Neural progenitor cell (in vitro differentiated cells): ENCODE measurements at regions not wholly inside any gene's neighbourhood (a gene's known extent, or its start where the extent isn't known, plus 50 kb on each side); places are given as distances from the start of the nearest gene placed in this dataset.
A peak's percentile ranks its signal among the peaks of the same experiment; 100 is the strongest.

Experiments used
- DNase-seq: peaks from one replicate; pipeline ENCODE4 v3.0.0-alpha.2; 2016; ENCODE audit warnings: low spot score
- H2AFZ ChIP-seq: fragments of 200-600 bp; sonication (generic); replicated peaks from 2 replicates; pipeline ENCODE4 v1.6.1; 2016; ENCODE audit warnings: antibody characterized with exemption
- H3F3A ChIP-seq: fragments of 200-600 bp; sonication (generic); 2 replicates; pipeline ENCODE4 v1.6.1; 2016; ENCODE audit warnings: antibody characterized with exemption, low read depth
- H3K27ac ChIP-seq: fragments of 200-600 bp; sonication (generic); 2 replicates; pipeline ENCODE4 v1.5.1; 2016; ENCODE audit warnings: mild to moderate bottlenecking
- H3K27me3 ChIP-seq: fragments of 200-600 bp; sonication (generic); 2 replicates; pipeline ENCODE4 v1.6.1; 2016; ENCODE audit warnings: mild to moderate bottlenecking, moderate library complexity
- H3K36me3 ChIP-seq: fragments of 200-600 bp; sonication (generic); 2 replicates; pipeline ENCODE4 v1.5.1; 2016
- H3K4me1 ChIP-seq: fragments of 200-600 bp; sonication (generic); 2 replicates; pipeline ENCODE4 v1.6.1; 2016; ENCODE audit warnings: mixed run types
- H3K4me2 ChIP-seq: fragments of 200-600 bp; sonication (generic); 2 replicates; pipeline ENCODE4 v1.6.1; 2016
- H3K4me3 ChIP-seq: fragments of 200-600 bp; sonication (generic); 2 replicates; pipeline ENCODE4 v1.5.1; 2016
- H3K79me2 ChIP-seq: fragments of 200-600 bp; sonication (generic); 2 replicates; pipeline ENCODE4 v1.6.1; 2016; ENCODE audit warnings: low read depth
- H3K9ac ChIP-seq: fragments of 200-600 bp; sonication (generic); 2 replicates; pipeline ENCODE4 v1.6.1; 2016
- H3K9me3 ChIP-seq: fragments of 200-600 bp; sonication (generic); 2 replicates; pipeline ENCODE4 v1.5.1; 2016; ENCODE audit warnings: low read depth
- H4K20me1 ChIP-seq: fragments of 200-600 bp; sonication (generic); 2 replicates; pipeline ENCODE4 v1.6.1; 2016; ENCODE audit warnings: low read depth
- H3K27ac Mint-ChIP-seq: 3 replicates; pipeline ENCODE4 v1.8.0; 2021; ENCODE audit warnings: mixed read lengths
- H3K27me3 Mint-ChIP-seq: 2 replicates; pipeline ENCODE4 v1.8.0; 2022; ENCODE audit warnings: low read depth, mild to moderate bottlenecking, inconsistent platforms, moderate library complexity, mixed read lengths; ENCODE audit not compliant: insufficient read depth
- H3K36me3 Mint-ChIP-seq: 3 replicates; pipeline ENCODE4 v1.8.0; 2021; ENCODE audit warnings: mixed read lengths
- H3K4me1 Mint-ChIP-seq: 3 replicates; pipeline ENCODE4 v1.8.0; 2021; ENCODE audit warnings: mixed read lengths
- H3K4me3 Mint-ChIP-seq: 3 replicates; pipeline ENCODE4 v1.8.0; 2021; ENCODE audit warnings: mild to moderate bottlenecking, moderate library complexity, mixed read lengths
- H3K9me3 Mint-ChIP-seq: 3 replicates; pipeline ENCODE4 v1.8.0; 2020; ENCODE audit warnings: mixed read lengths
- CTCF ChIP-seq: fragments of 200-600 bp; sonication (generic); IDR thresholded peaks from 2 replicates; pipeline ENCODE4 v1.5.1; 2017; ENCODE audit warnings: antibody characterized with exemption, mild to moderate bottlenecking
- EZH2 ChIP-seq: fragments of 200-600 bp; sonication (generic); IDR thresholded peaks from 2 replicates; pipeline ENCODE4 v1.6.1; 2017; ENCODE audit warnings: antibody characterized with exemption, mild to moderate bottlenecking, moderate library complexity
- EZH2phosphoT487 ChIP-seq: fragments of 200-600 bp; sonication (generic); IDR thresholded peaks from 2 replicates; pipeline ENCODE4 v1.6.1; 2017; ENCODE audit warnings: antibody characterized with exemption

- no peak for DNase-seq
These were observed 129.8 kb downstream of the NXNL2 start for GRCh38 chr9:88664773-88665172.

GRCh38 chr9:88672874-88673689 lies 138.1 kb downstream of the NXNL2 start:
- Histone ChIP-seq H3K79me2 (no peaks in the 10 kb centered on the region), H3K27ac (no peak overlapping the region), H3K27me3 (no peaks in the 10 kb centered on the region), H3K4me1 (no peaks in the 10 kb centered on the region), H3K9ac (no peak overlapping the region), H2AFZ (peak overlapping the region; percentile 50), H3F3A (no peaks in the 10 kb centered on the region), H3K4me3 (no peak overlapping the region), H4K20me1 (no peaks in the 10 kb centered on the region), H3K4me2 (no peak overlapping the region), H3K9me3 (no peaks in the 10 kb centered on the region), H3K36me3 (no peaks in the 10 kb centered on the region)
- TF ChIP-seq EZH2phosphoT487 = no peak
- TF ChIP-seq EZH2 = no peak
- no peak for TF ChIP-seq CTCF
- peaks cover 8% of the 10 kb centered on the region for H3K9me3 Mint-ChIP-seq
- no peak overlapping the region for H3K4me3 Mint-ChIP-seq
- no peak overlapping the region for H3K27ac Mint-ChIP-seq
- DNase-seq = peak; percentile 18
- H3K36me3 Mint-ChIP-seq = no peaks in the 10 kb centered on the region
- no peaks in the 10 kb centered on the region for H3K4me1 Mint-ChIP-seq
- peaks cover 3% of the 10 kb centered on the region for H3K27me3 Mint-ChIP-seq

More at GRCh38 chr9:88664773-88665172, 129.8 kb downstream of the NXNL2 start:
- Mint-ChIP-seq H3K9me3 (peaks cover 4% of the 10 kb centered on the region), H3K4me1 (no peaks in the 10 kb centered on the region), H3K36me3 (no peaks in the 10 kb centered on the region), H3K4me3 (no peak overlapping the region), H3K27me3 (no peaks in the 10 kb centered on the region), H3K27ac (no peak overlapping the region)
- no peaks in the 10 kb centered on the region for H3K79me2 ChIP-seq
- H3K27me3 ChIP-seq = no peaks in the 10 kb centered on the region
- no peak overlapping the region for H3K9ac ChIP-seq
- TF ChIP-seq EZH2phosphoT487 = no peak
- TF ChIP-seq EZH2 = no peak
- no peak for TF ChIP-seq CTCF
- H2AFZ ChIP-seq = no peak overlapping the region
- no peaks in the 10 kb centered on the region for H3F3A ChIP-seq
- no peaks in the 10 kb centered on the region for H4K20me1 ChIP-seq
- H3K4me3 ChIP-seq = no peak overlapping the region
- no peaks in the 10 kb centered on the region for H3K9me3 ChIP-seq
- no peaks in the 10 kb centered on the region for H3K36me3 ChIP-seq
- H3K4me1 ChIP-seq = no peaks in the 10 kb centered on the region
- no peak overlapping the region for H3K27ac ChIP-seq
- no peak overlapping the region for H3K4me2 ChIP-seq

GRCh38 chr9:88673886-88674285 lies 138.9 kb downstream of the NXNL2 start:
- no peak overlapping the region for H3K4me3 ChIP-seq
- peak overlapping the region; percentile 50 for H2AFZ ChIP-seq
- Mint-ChIP-seq H3K4me1 (no peaks in the 10 kb centered on the region), H3K27ac (no peak overlapping the region), H3K27me3 (peaks cover 3% of the 10 kb centered on the region), H3K4me3 (no peak overlapping the region), H3K36me3 (no peaks in the 10 kb centered on the region), H3K9me3 (peaks cover 8% of the 10 kb centered on the region)
- H3K36me3 ChIP-seq = no peaks in the 10 kb centered on the region
- no peaks in the 10 kb centered on the region for H3K79me2 ChIP-seq
- H4K20me1 ChIP-seq = no peaks in the 10 kb centered on the region
- H3F3A ChIP-seq = no peaks in the 10 kb centered on the region
- H3K27ac ChIP-seq = no peak overlapping the region
- no peaks in the 10 kb centered on the region for H3K4me1 ChIP-seq
- TF ChIP-seq EZH2 (no peak), CTCF (no peak), EZH2phosphoT487 (no peak)
- no peaks in the 10 kb centered on the region for H3K9me3 ChIP-seq
- DNase-seq = no peak
- H3K9ac ChIP-seq = no peak overlapping the region
- no peak overlapping the region for H3K4me2 ChIP-seq
- no peaks in the 10 kb centered on the region for H3K27me3 ChIP-seq
